PFSK-1 (cell line): ENCODE measurements at regions not wholly inside any gene's neighbourhood (a gene's known extent, or its start where the extent isn't known, plus 50 kb on each side); places are given as distances from the start of the nearest gene placed in this dataset.

Experiments used
- FOXP2 ChIP-seq: optimal IDR thresholded peaks from 2 replicates; pipeline ENCODE3; 2011; ENCODE audit warnings: borderline replicate concordance, control low read depth, inconsistent platforms; ENCODE audit not compliant: insufficient read depth; ENCODE audit errors: extremely low read length, extremely low read depth
- POLR2AphosphoS5 ChIP-seq: IDR thresholded peaks from 2 replicates; pipeline ENCODE4 v1.6.1; 2012; ENCODE audit warnings: low read depth, mild to moderate bottlenecking, control low read depth, low read length, moderate library complexity
- REST ChIP-seq, 2 experiments: IDR thresholded peaks; 2 replicates each; pipeline versions ENCODE4 v1.6.1 to v1.8.0; 2011 to 2012; ENCODE audit warnings: low read depth in 2 of 2, low read length in 2 of 2, control low read depth in 1 of 2, inconsistent platforms in 1 of 2, mild to moderate bottlenecking in 1 of 2, moderate library complexity in 1 of 2; ENCODE audit not compliant: insufficient read depth in 1 of 2
- SIN3A ChIP-seq: IDR thresholded peaks from 2 replicates; pipeline ENCODE4 v1.6.1; 2012; ENCODE audit warnings: mild to moderate bottlenecking, low read length, moderate library complexity, borderline replicate concordance; ENCODE audit not compliant: insufficient read depth
- TAF1 ChIP-seq: IDR thresholded peaks from 2 replicates; pipeline ENCODE4 v1.6.1; 2012; ENCODE audit warnings: low read length, control low read depth, borderline replicate concordance; ENCODE audit not compliant: insufficient read depth

GRCh38 chr5:30387974-30388632, 805.4 kb upstream of the CDH6 start:
- no peak for TF ChIP-seq POLR2AphosphoS5

GRCh38 chr5:30385754-30386153, 807.7 kb upstream of the CDH6 start:
- no peak for TF ChIP-seq FOXP2
- TF ChIP-seq POLR2AphosphoS5, result no peak
- no peak for TF ChIP-seq SIN3A
- TF ChIP-seq REST (IDR thresholded peaks at IDR 0.05; ENCODE audit: insufficient read depth in 1 of 2, low read depth in 2 of 2, low read length in 2 of 2), result no peak
- TF ChIP-seq TAF1, result no peak

GRCh38 chr5:30384171-30384570, 809.3 kb upstream of the CDH6 start:
- TF ChIP-seq TAF1, result no peak
- TF ChIP-seq FOXP2, result no peak
- TF ChIP-seq POLR2AphosphoS5, result no peak
- TF ChIP-seq REST (IDR thresholded peaks at IDR 0.05; ENCODE audit: insufficient read depth in 1 of 2, low read depth in 2 of 2, low read length in 2 of 2), result no peak
- no peak for TF ChIP-seq SIN3A

GRCh38 chr5:30380228-30380627, 813.3 kb upstream of the CDH6 start:
- TF ChIP-seq REST (IDR thresholded peaks at IDR 0.05; ENCODE audit: insufficient read depth in 1 of 2, low read depth in 2 of 2, low read length in 2 of 2), result no peak
- TF ChIP-seq FOXP2, result no peak
- no peak for TF ChIP-seq TAF1
- no peak for TF ChIP-seq POLR2AphosphoS5
- no peak for TF ChIP-seq SIN3A

GRCh38 chr5:30376848-30377247, 816.6 kb upstream of the CDH6 start:
- TF ChIP-seq FOXP2 (no peak), REST (IDR thresholded peaks at IDR 0.05; ENCODE audit: insufficient read depth in 1 of 2, low read depth in 2 of 2, low read length in 2 of 2) (no peak), POLR2AphosphoS5 (no peak), TAF1 (no peak), SIN3A (no peak)
